ENCODE measurements at regions not wholly inside any gene's neighbourhood (a gene's known extent, or its start where the extent isn't known, plus 50 kb on each side); places are given as distances from the start of the nearest gene placed in this dataset.

- no peaks in the 10 kb centered on the region for H4K20me1 ChIP-seq (ENCODE audit: insufficient read depth, low read length)
- no peak overlapping the region for H3K9ac ChIP-seq (ENCODE audit: low read length)
- H2AFZ ChIP-seq (ENCODE audit: low read depth, low read length), result no peak overlapping the region
- no peak overlapping the region for H3K4me2 ChIP-seq (ENCODE audit: low read length)
- H3K36me3 ChIP-seq (replicated peaks; ENCODE audit: low read depth, low read length), result no peaks in the 10 kb centered on the region
- no peaks in the 10 kb centered on the region for H3K79me2 ChIP-seq (ENCODE audit: low read length)
- H3K4me1 ChIP-seq (ENCODE audit: low read length), result no peaks in the 10 kb centered on the region
- peaks cover 24% of the 10 kb centered on the region; the same call in 1 of the 2 replicates for H3K27me3 ChIP-seq (ENCODE audit: low read depth, low read length)
- H3K27ac ChIP-seq (ENCODE audit: low read length), result no peak overlapping the region
- no peak overlapping the region for H3K4me3 ChIP-seq (ENCODE audit: low read length)
- peaks cover 4% of the 10 kb centered on the region for H3K9me3 ChIP-seq (ENCODE audit: insufficient read depth, low read length)
- TF ChIP-seq EZH2phosphoT487 (IDR thresholded peaks at IDR 0.05; ENCODE audit: low read depth) (no peak), CTCF (IDR thresholded peaks at IDR 0.05; ENCODE audit: low read depth, low read length) (no peak)
Measured at GRCh38 chr2:71906357-71906973, 241.2 kb downstream of the CYP26B1 start.

- peaks cover 4% of the 10 kb centered on the region for H3K9me3 ChIP-seq (ENCODE audit: insufficient read depth, low read length)
- H4K20me1 ChIP-seq (ENCODE audit: insufficient read depth, low read length), result no peaks in the 10 kb centered on the region
- H3K4me2 ChIP-seq (ENCODE audit: low read length), result no peak overlapping the region
- H3K4me1 ChIP-seq (ENCODE audit: low read length), result no peaks in the 10 kb centered on the region
- no peaks in the 10 kb centered on the region for H3K36me3 ChIP-seq (replicated peaks; ENCODE audit: low read depth, low read length)
- H3K9ac ChIP-seq (ENCODE audit: low read length), result no peak overlapping the region
- H2AFZ ChIP-seq (ENCODE audit: low read depth, low read length), result no peak overlapping the region
- TF ChIP-seq CTCF (IDR thresholded peaks at IDR 0.05; ENCODE audit: low read depth, low read length), result no peak
- no peak for TF ChIP-seq EZH2phosphoT487 (IDR thresholded peaks at IDR 0.05; ENCODE audit: low read depth)
- H3K4me3 ChIP-seq (ENCODE audit: low read length), result no peak overlapping the region
- H3K27me3 ChIP-seq (ENCODE audit: low read depth, low read length), result peaks cover 24% of the 10 kb centered on the region; the same call in 1 of the 2 replicates
- H3K79me2 ChIP-seq (ENCODE audit: low read length), result no peaks in the 10 kb centered on the region
- H3K27ac ChIP-seq (ENCODE audit: low read length), result no peak overlapping the region
Measured at GRCh38 chr2:71905205-71905604, 242.5 kb downstream of the CYP26B1 start.

- Histone ChIP-seq H2AFZ (ENCODE audit: low read depth, low read length) (no peak overlapping the region), H3K4me2 (ENCODE audit: low read length) (no peak overlapping the region), H3K36me3 (replicated peaks; ENCODE audit: low read depth, low read length) (no peaks in the 10 kb centered on the region), H3K4me1 (ENCODE audit: low read length) (no peaks in the 10 kb centered on the region), H3K9me3 (ENCODE audit: insufficient read depth, low read length) (no peaks in the 10 kb centered on the region; the same call in 1 of the 2 replicates), H3K27ac (ENCODE audit: low read length) (no peak overlapping the region), H4K20me1 (ENCODE audit: insufficient read depth, low read length) (no peaks in the 10 kb centered on the region), H3K79me2 (ENCODE audit: low read length) (no peaks in the 10 kb centered on the region), H3K27me3 (ENCODE audit: low read depth, low read length) (peaks cover 24% of the 10 kb centered on the region; the same call in 1 of the 2 replicates), H3K9ac (ENCODE audit: low read length) (no peak overlapping the region), H3K4me3 (ENCODE audit: low read length) (no peak overlapping the region)
- TF ChIP-seq CTCF (IDR thresholded peaks at IDR 0.05; ENCODE audit: low read depth, low read length) (no peak), EZH2phosphoT487 (IDR thresholded peaks at IDR 0.05; ENCODE audit: low read depth) (no peak)
Measured at GRCh38 chr2:71903841-71904240, 243.8 kb downstream of the CYP26B1 start.

GRCh38 chr2:71901466-71901865 is 246.2 kb downstream of the CYP26B1 start:
- Histone ChIP-seq H3K9ac (ENCODE audit: low read length) (no peak overlapping the region), H3K79me2 (ENCODE audit: low read length) (no peaks in the 10 kb centered on the region), H3K36me3 (replicated peaks; ENCODE audit: low read depth, low read length) (no peaks in the 10 kb centered on the region), H2AFZ (ENCODE audit: low read depth, low read length) (no peak overlapping the region), H3K27ac (ENCODE audit: low read length) (no peak overlapping the region), H3K9me3 (ENCODE audit: insufficient read depth, low read length) (no peaks in the 10 kb centered on the region), H3K4me2 (ENCODE audit: low read length) (no peak overlapping the region), H3K4me1 (ENCODE audit: low read length) (no peaks in the 10 kb centered on the region), H3K27me3 (ENCODE audit: low read depth, low read length) (peaks cover 18% of the 10 kb centered on the region; the same call in 1 of the 2 replicates), H4K20me1 (ENCODE audit: insufficient read depth, low read length) (no peaks in the 10 kb centered on the region), H3K4me3 (ENCODE audit: low read length) (no peak overlapping the region)
- TF ChIP-seq EZH2phosphoT487 (IDR thresholded peaks at IDR 0.05; ENCODE audit: low read depth), result no peak
- TF ChIP-seq CTCF (IDR thresholded peaks at IDR 0.05; ENCODE audit: low read depth, low read length), result no peak
